ENCODE measurements at regions not wholly inside any gene's neighbourhood (a gene's known extent, or its start where the extent isn't known, plus 50 kb on each side); places are given as distances from the start of the nearest gene placed in this dataset.

- TF ChIP-seq E2F1 (CRISPR knock-in tag; IDR thresholded peaks at IDR 0.05) (no peak), ZFP1 (CRISPR knock-in tag; IDR thresholded peaks at IDR 0.05) (no peak)
Observed at GRCh38 chr9:86754581-86755560, 192.4 kb downstream of the GAS1 start (continued).

GRCh38 chr9:86753836-86754235 lies 193.5 kb downstream of the GAS1 start:
- intact Hi-C loops (cut with micrococcal nuclease): no loop called here
- H3K27ac ChIP-seq (ENCODE audit: extremely low read depth, low read depth, low read length): no peak overlapping the region
- 0% methylated on average over 3 of the region's 3 CpGs for whole genome bisulfite sequencing (ENCODE audit: insufficient coverage, low coverage, missing lambda C conversion rate)
- H3K9me3 ChIP-seq (replicated peaks; ENCODE audit: control insufficient read depth, insufficient read depth, low read depth, low read length): no peaks in the 10 kb centered on the region
- H4K20me1 ChIP-seq (replicated peaks; ENCODE audit: control insufficient read depth, insufficient read depth, low read length): no peaks in the 10 kb centered on the region
- POLR2A ChIA-PET: no interaction called here
- no peaks in the 10 kb centered on the region for H3K9me1 ChIP-seq (ENCODE audit: control insufficient read depth, insufficient read depth, low read length)
- no peak overlapping the region for H2AFZ ChIP-seq (ENCODE audit: low read depth, low read length)
- in situ Hi-C loops (cut with MboI): no loop called here
- no peaks in the 10 kb centered on the region for H3K79me2 ChIP-seq (ENCODE audit: control insufficient read depth, insufficient read depth, low read length)
- H3K4me2 ChIP-seq (ENCODE audit: insufficient read depth, low read length): no peak overlapping the region
- DNase-seq (ENCODE audit: extremely low read depth in 1 of 4, low spot score in 3 of 4): no peak
- no TSS peak for BruUV-seq (replicated peaks)
- TF ChIP-seq ZNF253 (CRISPR knock-in tag; conservative IDR thresholded peaks at IDR 0.05) (no peak), NUFIP1 (IDR thresholded peaks at IDR 0.05; ENCODE audit: partially characterized antibody) (no peak), PRPF4 (IDR thresholded peaks at IDR 0.05; ENCODE audit: insufficient read depth, low read depth, low read length, poor library complexity, severe bottlenecking) (no peak), MAFK (IDR thresholded peaks at IDR 0.05; ENCODE audit: low read length) (no peak), CREB1 (IDR thresholded peaks at IDR 0.05) (no peak), CREB1 (CRISPR knock-in tag; IDR thresholded peaks at IDR 0.05) (no peak), TAL1 (IDR thresholded peaks at IDR 0.05) (no peak), PHTF2 (CRISPR knock-in tag; IDR thresholded peaks at IDR 0.05) (no peak), FOXK2 (conservative IDR thresholded peaks at IDR 0.05 in 1 of 2, IDR thresholded peaks at IDR 0.05 in 1 of 2; ENCODE audit: low read depth in 2 of 2) (no peak), RBM15 (IDR thresholded peaks at IDR 0.05; ENCODE audit: insufficient read depth, low read length) (no peak)
- H3K9ac ChIP-seq (ENCODE audit: insufficient read depth in 1 of 2, low read depth in 2 of 2, low read length in 2 of 2): no peak overlapping the region
- H3K4me1 ChIP-seq (replicated peaks in 1 of 2; ENCODE audit: control insufficient read depth in 2 of 2, insufficient read depth in 2 of 2, low read length in 2 of 2): no peaks in the 10 kb centered on the region
- ATAC-seq: no peak
- no peaks in the 10 kb centered on the region for H3K36me3 ChIP-seq (ENCODE audit: control insufficient read depth, insufficient read depth, low read length)
- H3K4me3 ChIP-seq: no peak overlapping the region
- FAIRE-seq: no peak
- CTCF ChIA-PET (ENCODE audit: low intra/inter-chr PET ratio): no interaction called here
- no peaks in the 10 kb centered on the region for H3K27me3 ChIP-seq (ENCODE audit: control insufficient read depth in 2 of 2, insufficient read depth in 2 of 2, low read length in 2 of 2)

Measured in K562 (cell line).